Smooth muscle cell (in vitro differentiated cells): ENCODE measurements at regions not wholly inside any gene's neighbourhood (a gene's known extent, or its start where the extent isn't known, plus 50 kb on each side); places are given as distances from the start of the nearest gene placed in this dataset.

Source experiments
- DNase-seq: peaks from one replicate; lab custom pipeline; 2025; ENCODE audit not compliant: unreplicated experiment; lab: John Stamatoyannopoulos, UW
- H2AFZ ChIP-seq: fragments of 200-600 bp; sonication (generic); 2 replicates; pipeline ENCODE4 v1.6.0; 2016; ENCODE audit warnings: antibody characterized with exemption, low read depth, mild to moderate bottlenecking
- H3F3A ChIP-seq: fragments of 200-600 bp; sonication (generic); 2 replicates; pipeline ENCODE4 v1.6.0; 2017; ENCODE audit warnings: antibody characterized with exemption, low read depth
- H3K27ac ChIP-seq: fragments of 200-600 bp; sonication (generic); 2 replicates; pipeline ENCODE4 v1.5.1; 2016; ENCODE audit warnings: low read depth, mild to moderate bottlenecking
- H3K27me3 ChIP-seq: fragments of 200-600 bp; sonication (generic); 2 replicates; pipeline ENCODE4 v1.6.1; 2016; ENCODE audit warnings: low read depth, mild to moderate bottlenecking
- H3K36me3 ChIP-seq: fragments of 200-600 bp; sonication (generic); 2 replicates; pipeline ENCODE4 v1.5.1; 2016; ENCODE audit warnings: low read depth
- H3K4me1 ChIP-seq: fragments of 200-600 bp; sonication (generic); 2 replicates; pipeline ENCODE4 v1.5.1; 2016; ENCODE audit warnings: low read depth
- H3K4me2 ChIP-seq: fragments of 200-600 bp; sonication (generic); 2 replicates; pipeline ENCODE4 v1.6.0; 2016; ENCODE audit warnings: mild to moderate bottlenecking
- H3K4me3 ChIP-seq: fragments of 200-600 bp; sonication (generic); 2 replicates; pipeline ENCODE4 v1.5.1; 2016; ENCODE audit warnings: mild to moderate bottlenecking
- H3K79me2 ChIP-seq: fragments of 200-600 bp; sonication (generic); 2 replicates; pipeline ENCODE4 v1.6.0; 2016; ENCODE audit warnings: low read depth, mild to moderate bottlenecking
- H3K9ac ChIP-seq: fragments of 200-600 bp; sonication (generic); 2 replicates; pipeline ENCODE4 v1.6.0; 2016; ENCODE audit warnings: low read depth
- H3K9me3 ChIP-seq: fragments of 200-600 bp; sonication (generic); replicated peaks from 2 replicates; pipeline ENCODE4 v1.5.1; 2016; ENCODE audit warnings: low read depth
- H4K20me1 ChIP-seq: fragments of 200-600 bp; sonication (generic); 2 replicates; pipeline ENCODE4 v1.6.0; 2016; ENCODE audit warnings: low read depth
- WGBS: methylation state at CpG from one replicate; pipeline ENCODE4 v1.1.7; 2016; ENCODE audit warnings: low lambda C conversion rate; 5-methylcytosine and 5-hydroxymethylcytosine counted together
- TF ChIP-seq, protein P1 (sequence below): fragments of 200-600 bp; sonication (generic); IDR thresholded peaks from 2 replicates; pipeline ENCODE4 v1.5.1; 2017; ENCODE audit warnings: borderline replicate concordance, mild to moderate bottlenecking, antibody characterized with exemption; ENCODE audit not compliant: insufficient read depth, poor library complexity, severe bottlenecking

DNA sequence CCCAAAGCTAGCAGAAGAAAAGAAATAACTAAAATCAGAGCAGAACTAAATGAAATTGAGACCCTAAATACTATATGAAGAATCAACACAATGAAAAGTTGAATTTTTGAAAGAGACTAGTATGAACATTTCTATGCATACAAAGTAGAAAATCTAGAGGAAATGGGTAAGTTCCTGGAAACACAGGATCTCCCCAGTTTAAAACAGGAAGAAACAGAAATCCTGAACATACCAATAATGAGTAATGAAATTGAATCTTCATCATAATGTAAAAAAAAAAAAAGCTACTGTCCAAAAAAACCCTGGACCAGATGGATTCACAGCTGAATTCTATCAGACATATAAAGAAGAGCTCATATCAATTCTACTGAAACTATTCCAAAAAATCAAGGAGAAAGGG, 233.5 kb downstream of the PLPP3 start:
- Histone ChIP-seq H3K4me2 (no peak overlapping the region), H3F3A (no peaks in the 10 kb centered on the region), H3K4me1 (no peaks in the 10 kb centered on the region), H3K27ac (no peak overlapping the region), H3K27me3 (no peaks in the 10 kb centered on the region), H3K9me3 (no peaks in the 10 kb centered on the region), H3K9ac (no peak overlapping the region), H2AFZ (no peak overlapping the region), H3K79me2 (no peaks in the 10 kb centered on the region), H4K20me1 (no peaks in the 10 kb centered on the region), H3K4me3 (no peak overlapping the region), H3K36me3 (no peaks in the 10 kb centered on the region)
- TF ChIP-seq, protein P1, sequence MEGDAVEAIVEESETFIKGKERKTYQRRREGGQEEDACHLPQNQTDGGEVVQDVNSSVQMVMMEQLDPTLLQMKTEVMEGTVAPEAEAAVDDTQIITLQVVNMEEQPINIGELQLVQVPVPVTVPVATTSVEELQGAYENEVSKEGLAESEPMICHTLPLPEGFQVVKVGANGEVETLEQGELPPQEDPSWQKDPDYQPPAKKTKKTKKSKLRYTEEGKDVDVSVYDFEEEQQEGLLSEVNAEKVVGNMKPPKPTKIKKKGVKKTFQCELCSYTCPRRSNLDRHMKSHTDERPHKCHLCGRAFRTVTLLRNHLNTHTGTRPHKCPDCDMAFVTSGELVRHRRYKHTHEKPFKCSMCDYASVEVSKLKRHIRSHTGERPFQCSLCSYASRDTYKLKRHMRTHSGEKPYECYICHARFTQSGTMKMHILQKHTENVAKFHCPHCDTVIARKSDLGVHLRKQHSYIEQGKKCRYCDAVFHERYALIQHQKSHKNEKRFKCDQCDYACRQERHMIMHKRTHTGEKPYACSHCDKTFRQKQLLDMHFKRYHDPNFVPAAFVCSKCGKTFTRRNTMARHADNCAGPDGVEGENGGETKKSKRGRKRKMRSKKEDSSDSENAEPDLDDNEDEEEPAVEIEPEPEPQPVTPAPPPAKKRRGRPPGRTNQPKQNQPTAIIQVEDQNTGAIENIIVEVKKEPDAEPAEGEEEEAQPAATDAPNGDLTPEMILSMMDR, result no peak
- no peak for DNase-seq

DNA sequence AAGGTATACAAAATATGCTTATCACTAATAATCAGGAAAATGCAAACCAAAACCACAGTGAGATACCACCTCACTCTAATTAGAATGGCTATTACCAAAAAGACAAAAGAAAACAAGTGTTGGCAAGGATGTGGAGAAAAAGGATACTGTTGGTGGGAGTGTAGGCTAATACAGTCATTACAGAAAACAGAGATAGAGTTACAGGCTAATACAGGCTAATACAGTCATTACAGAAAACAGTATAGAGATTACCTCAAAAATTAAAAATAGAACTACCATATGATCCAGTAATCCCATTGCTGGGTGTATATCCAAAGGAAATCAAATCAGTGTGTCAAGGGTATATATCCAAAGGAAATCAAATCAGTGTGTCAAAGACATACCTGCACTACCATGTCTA, 238.4 kb downstream of the PLPP3 start:
- H3K27me3 ChIP-seq, result no peaks in the 10 kb centered on the region
- H3K9me3 ChIP-seq, result no peaks in the 10 kb centered on the region
- H3K4me3 ChIP-seq, result no peak overlapping the region
- no peaks in the 10 kb centered on the region for H3K4me1 ChIP-seq
- no peaks in the 10 kb centered on the region for H3K36me3 ChIP-seq
- no peak overlapping the region for H3K9ac ChIP-seq
- H3K4me2 ChIP-seq, result no peak overlapping the region
- DNase-seq, result no peak
- H2AFZ ChIP-seq, result no peak overlapping the region
- no peak overlapping the region for H3K27ac ChIP-seq
- TF ChIP-seq, protein P1, result no peak
- H3F3A ChIP-seq, result no peaks in the 10 kb centered on the region
- no peaks in the 10 kb centered on the region for H3K79me2 ChIP-seq
- no peaks in the 10 kb centered on the region for H4K20me1 ChIP-seq

DNA sequence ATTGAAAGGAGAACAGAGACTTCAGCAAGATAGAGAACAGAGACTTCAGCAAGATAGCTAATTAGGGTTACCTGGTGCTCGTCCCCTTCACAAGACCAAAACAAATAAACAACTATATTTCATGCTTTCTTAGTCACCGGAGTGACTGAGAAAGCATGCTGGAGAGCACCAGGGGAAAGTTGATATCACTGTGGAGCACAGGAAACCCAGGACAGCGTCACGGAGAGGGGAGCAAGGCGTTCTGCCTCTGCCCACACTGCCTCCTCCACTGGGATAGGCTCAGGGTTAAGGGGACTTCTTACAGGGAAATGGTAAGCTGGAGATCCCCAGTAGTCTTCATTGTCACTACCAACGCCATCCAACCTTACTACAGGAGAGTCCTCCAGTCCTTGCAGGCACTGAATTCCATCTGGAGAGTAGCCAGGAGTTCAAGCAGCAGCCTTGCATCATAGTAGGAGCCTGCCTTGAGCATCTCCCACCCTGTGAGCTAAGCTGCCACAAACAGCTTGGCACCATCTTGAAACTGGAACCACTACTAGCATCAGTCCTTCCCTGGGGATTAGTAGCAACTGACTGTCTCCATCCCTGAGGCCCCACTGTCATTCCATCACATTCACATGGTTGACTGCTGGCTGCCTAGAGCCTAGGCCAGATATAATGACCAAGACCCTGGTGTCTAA, 239.4 kb downstream of the PLPP3 start:
- H3K4me3 ChIP-seq, result no peak overlapping the region
- H3K27me3 ChIP-seq, result no peaks in the 10 kb centered on the region
- TF ChIP-seq, protein P1, result no peak
- H3K36me3 ChIP-seq, result no peaks in the 10 kb centered on the region
- H3K79me2 ChIP-seq, result no peaks in the 10 kb centered on the region
- no peaks in the 10 kb centered on the region for H4K20me1 ChIP-seq
- H3K27ac ChIP-seq, result no peak overlapping the region
- 71% methylated on average over 6 of the region's 6 CpGs for WGBS
- H3F3A ChIP-seq, result no peaks in the 10 kb centered on the region
- no peaks in the 10 kb centered on the region for H3K4me1 ChIP-seq
- no peak overlapping the region for H2AFZ ChIP-seq
- no peak for DNase-seq
- no peaks in the 10 kb centered on the region for H3K9me3 ChIP-seq
- no peak overlapping the region for H3K4me2 ChIP-seq
- no peak overlapping the region for H3K9ac ChIP-seq

DNA sequence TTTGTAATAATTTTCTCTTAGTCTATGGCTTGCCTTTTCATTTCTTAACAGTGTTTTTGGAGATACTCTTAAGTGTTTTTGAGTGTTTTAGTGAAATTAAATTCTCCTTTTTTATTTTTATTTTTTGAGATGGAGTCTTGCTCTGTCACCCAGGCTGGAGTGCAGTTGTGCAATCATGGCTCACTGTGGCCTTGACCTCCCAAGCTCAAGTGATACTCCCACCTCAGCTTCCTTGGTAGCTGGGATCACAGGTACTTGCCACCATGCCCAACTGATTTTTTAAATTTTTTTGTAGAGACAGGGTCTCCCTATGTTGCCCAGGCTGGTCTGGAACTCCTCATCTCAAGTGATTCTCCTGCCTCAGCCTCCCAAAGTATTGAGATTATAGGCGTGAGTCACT, 240.3 kb downstream of the PLPP3 start:
- Histone ChIP-seq H3K79me2 (no peaks in the 10 kb centered on the region), H3K27ac (no peak overlapping the region), H3F3A (no peaks in the 10 kb centered on the region), H3K36me3 (no peaks in the 10 kb centered on the region), H3K4me3 (no peak overlapping the region), H3K9ac (no peak overlapping the region), H2AFZ (no peak overlapping the region), H4K20me1 (no peaks in the 10 kb centered on the region), H3K4me1 (no peaks in the 10 kb centered on the region), H3K27me3 (no peaks in the 10 kb centered on the region), H3K9me3 (no peaks in the 10 kb centered on the region), H3K4me2 (no peak overlapping the region)
- TF ChIP-seq, protein P1, result no peak
- DNase-seq, result no peak
- 78% methylated on average over 1 of the region's 1 CpG for WGBS
